CD1c-positive myeloid dendritic cell (primary cell): ENCODE measurements at regions not wholly inside any gene's neighbourhood (a gene's known extent, or its start where the extent isn't known, plus 50 kb on each side); places are given as distances from the start of the nearest gene placed in this dataset.
"Not testable (repeated sequence)": the region's sequence is repeated elsewhere in the genome, so short reads cannot be mapped to it uniquely, and the experiment has no call there.

Experiments
- DNase-seq: peaks from one replicate; pipeline ENCODE4 v3.0.0-alpha.2; 2016; ENCODE audit errors: extremely low spot score

GRCh38 chr12:28987538-28988324, 161.3 kb upstream of the FAR2 start:
- DNase-seq: no peak

- no peak for DNase-seq
These were observed 160.8 kb upstream of the FAR2 start for GRCh38 chr12:28988325-28988704.

GRCh38 chr12:28991626-28992025, 157.5 kb upstream of the FAR2 start:
- no peak for DNase-seq

DNA sequence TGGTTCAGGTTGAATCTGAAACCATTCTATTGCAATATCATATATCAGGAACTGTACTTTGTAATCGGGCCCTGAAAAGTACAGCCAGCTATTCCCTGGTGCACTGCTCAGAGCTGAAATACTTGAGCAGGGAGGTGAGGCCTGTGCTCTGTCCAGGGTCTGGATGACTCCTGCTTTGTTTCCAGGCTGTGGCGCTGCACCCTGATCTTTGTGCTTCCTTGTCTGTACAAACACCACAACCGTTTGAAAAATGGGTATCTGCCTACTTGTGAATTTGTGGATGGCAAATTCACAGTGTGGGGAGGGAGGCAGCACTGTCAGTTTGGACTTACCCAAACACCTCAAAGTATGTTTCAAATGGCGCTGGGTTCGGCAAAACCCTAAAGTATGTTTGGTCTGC, 155.4 kb upstream of the FAR2 start:
- DNase-seq: no peak

- no peak for DNase-seq
These were observed 154.8 kb upstream of the FAR2 start for GRCh38 chr12:28994179-28994715.

- DNase-seq: no peak
These were observed 152.4 kb upstream of the FAR2 start for GRCh38 chr12:28996688-28997087.

DNA sequence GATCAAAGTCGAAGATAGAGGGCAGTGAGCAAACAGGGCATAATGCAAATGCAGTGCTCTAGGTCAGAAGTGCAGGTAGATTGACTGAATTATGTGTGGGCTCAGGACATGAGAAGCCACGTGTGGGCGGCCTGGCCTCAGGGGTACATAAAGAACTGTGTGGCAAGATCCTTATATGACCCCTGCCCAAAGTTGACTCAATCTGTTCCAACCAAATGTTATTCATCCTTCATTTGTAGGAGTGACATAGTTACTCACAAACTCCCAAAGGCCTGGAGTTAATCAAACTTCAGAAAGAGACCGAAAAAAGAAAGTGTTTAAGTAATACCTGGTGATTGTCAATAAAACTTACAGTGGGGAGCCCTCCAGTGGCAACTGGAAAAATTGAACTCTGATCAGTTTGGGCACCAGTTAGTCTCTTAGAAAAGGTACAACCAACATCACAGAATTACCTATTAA, 150.4 kb upstream of the FAR2 start:
- DNase-seq: no peak

- no peak for DNase-seq
These were observed 144.8 kb upstream of the FAR2 start for GRCh38 chr12:29004066-29004935.

- no peak for DNase-seq
These were observed 144.2 kb upstream of the FAR2 start for GRCh38 chr12:29004936-29005304.

DNA sequence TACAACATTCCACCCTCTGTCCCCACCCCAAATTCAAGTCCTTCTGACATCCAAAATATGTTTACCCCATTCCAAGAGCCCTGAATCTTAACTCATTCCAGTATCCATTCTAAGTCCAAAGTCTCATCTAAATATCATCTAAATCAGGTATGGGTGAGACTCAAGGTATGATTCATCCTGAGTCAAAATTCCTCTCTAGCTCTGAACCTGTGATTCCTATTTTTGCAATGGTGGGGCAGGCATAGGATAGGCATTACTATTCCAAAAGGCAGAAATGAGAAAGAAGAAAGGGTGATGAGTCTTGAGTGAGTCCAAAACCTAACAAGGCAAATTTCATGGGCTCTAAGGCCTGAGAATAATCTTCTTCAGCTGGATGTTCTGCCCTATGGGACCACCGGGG, 140.3 kb upstream of the FAR2 start:
- no peak for DNase-seq

- no peak for DNase-seq
These were observed 136.4 kb upstream of the FAR2 start for GRCh38 chr12:29012673-29013072.

GRCh38 chr12:29017532-29017931, 131.5 kb upstream of the FAR2 start:
- DNase-seq: not testable (repeated sequence)

GRCh38 chr12:29023436-29024076, 125.5 kb upstream of the FAR2 start:
- no peak for DNase-seq

GRCh38 chr12:29024117-29024516, 125.0 kb upstream of the FAR2 start:
- DNase-seq: no peak

DNA sequence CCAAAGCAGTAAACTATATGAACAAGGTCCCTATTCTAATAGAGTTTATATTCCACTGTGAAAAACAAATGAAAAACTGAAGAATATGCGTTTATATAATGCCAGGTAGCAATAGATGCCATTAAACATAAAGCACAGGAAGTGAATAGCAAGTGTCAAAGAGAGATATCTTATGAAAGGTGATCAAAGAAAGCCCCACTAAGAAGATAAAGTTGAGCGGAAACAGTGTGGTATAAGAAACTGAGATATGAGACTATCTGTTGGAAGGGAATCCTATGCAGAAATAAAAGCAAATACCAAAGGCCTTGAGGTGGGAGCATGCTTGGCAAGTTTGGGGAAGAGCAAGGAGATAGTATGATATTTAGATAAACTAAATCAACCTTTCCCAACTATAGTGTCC, 123.1 kb upstream of the FAR2 start:
- no peak for DNase-seq

- DNase-seq: no peak
These were observed 122.7 kb upstream of the FAR2 start for GRCh38 chr12:29026419-29026818.

DNA sequence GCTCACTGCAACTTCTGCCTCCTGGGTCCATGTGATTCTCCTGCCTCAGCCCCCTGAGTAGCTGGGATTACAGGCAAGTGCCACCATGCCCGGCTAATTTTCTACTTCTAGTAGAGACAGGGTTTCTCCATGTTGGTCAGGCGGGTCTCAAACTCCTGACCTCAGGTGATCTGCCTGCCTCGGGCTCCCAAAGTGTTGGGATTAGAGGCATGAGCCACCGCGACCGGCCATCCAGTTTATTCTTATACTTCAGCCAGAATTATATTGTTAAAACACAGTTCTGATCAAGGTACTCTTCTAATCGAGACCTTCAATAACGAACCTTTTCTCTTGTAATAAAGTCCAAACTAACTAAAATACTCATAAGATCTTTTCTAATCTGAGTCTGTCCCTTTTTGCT, 119.6 kb upstream of the FAR2 start:
- DNase-seq: not testable (repeated sequence)

DNA sequence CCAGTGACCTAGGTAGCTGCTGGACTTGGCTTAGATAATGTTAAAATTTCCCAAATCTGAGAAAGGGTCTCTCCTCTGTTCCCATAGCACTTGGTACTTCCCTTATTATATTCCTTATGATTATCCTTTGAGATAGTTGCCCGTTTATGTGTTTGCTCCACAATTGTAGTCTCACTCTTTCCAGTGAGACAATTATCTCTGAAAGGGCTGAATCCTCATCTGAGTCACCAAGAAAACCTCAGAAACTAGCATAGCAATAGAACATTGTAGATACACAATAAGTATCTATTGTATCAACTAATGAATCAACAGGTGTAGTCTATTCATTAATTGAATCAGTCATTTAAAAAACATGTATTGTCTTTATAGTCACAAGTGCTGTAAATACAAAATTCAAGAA, 119.1 kb upstream of the FAR2 start:
- DNase-seq: no peak

- DNase-seq: no peak
These were observed 116.6 kb upstream of the FAR2 start for GRCh38 chr12:29032446-29032845.

- no peak for DNase-seq
These were observed 115.6 kb upstream of the FAR2 start for GRCh38 chr12:29033519-29033918.

DNA sequence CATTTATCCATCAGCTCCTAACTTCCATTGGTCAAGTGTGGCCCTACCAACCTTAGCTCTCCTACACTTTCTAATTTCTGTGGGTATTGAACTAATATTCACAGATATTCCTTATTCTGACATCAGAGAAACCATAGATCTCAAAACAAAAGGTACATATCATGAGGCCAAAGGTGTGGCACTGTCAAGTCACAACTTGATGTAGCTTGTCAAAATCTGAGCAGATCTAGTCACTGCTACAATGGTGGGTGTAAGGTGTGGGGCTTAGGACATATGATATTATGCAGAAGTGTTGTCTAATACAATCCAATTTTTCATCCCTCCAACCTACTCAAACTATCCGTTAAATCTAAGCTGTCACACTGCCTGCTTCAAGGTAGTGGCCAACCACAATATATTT, 114.0 kb upstream of the FAR2 start:
- DNase-seq: no peak

DNA sequence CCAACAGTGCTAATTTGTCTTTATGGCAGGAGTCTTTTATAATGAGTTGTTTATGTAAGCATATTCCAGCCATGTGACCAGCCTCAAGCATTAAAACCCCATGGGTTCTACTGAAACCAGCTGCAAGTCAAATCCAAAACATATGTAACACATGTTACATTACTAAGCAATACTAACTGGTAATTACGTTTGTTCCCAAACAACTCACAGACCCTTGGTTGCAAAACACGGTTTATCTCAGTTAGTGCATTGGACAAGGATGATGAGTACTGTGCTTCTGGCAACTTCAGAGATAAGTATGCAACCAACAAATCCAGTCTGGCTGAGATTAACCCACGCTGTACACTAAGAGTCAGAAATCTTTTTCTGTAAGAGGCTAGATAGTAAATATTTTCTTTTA, 110.1 kb upstream of the FAR2 start:
- no peak for DNase-seq
